GM12878 (cell line): ENCODE measurements at regions not wholly inside any gene's neighbourhood (a gene's known extent, or its start where the extent isn't known, plus 50 kb on each side); places are given as distances from the start of the nearest gene placed in this dataset.

Source experiments
- ATAC-seq: fragments of 200-7000 bp; cut with Tn5 transposase; 3 replicates; pipeline ENCODE4 v1.9.1; 2020; ENCODE audit warnings: mild to moderate bottlenecking, moderate library complexity
- BruUV-seq: library from RNA; stranded (reverse); fragments of 400-500 nt; replicated peaks from 2 replicates; lab custom pipeline; 2021; lab: Mats Ljungman, UMichigan
- CTCF ChIA-PET: fragments of 300-600 bp; sonication (Branson Sonifier 250); formaldehyde crosslinking; extraction: SDS; loops from one replicate; lab custom pipeline; 2021; ENCODE audit warnings: inconsistent platforms; lab: Yijun Ruan, JAX
- POLR2A ChIA-PET: fragments of 350-600 bp; formaldehyde crosslinking; extraction: SDS; loops from one replicate; lab custom pipeline; 2021; ENCODE audit warnings: inconsistent platforms; lab: Charles Lee
- RAD21 ChIA-PET: fragments of 300-600 bp; sonication (Branson Sonifier 250); formaldehyde crosslinking; loops from one replicate; lab custom pipeline; 2023; ENCODE audit warnings: antibody characterized with exemption; ENCODE audit not compliant: unreplicated experiment; lab: Charles Lee
- SMC1A ChIA-PET: fragments of 300-600 bp; sonication (Branson Sonifier 250); formaldehyde crosslinking; loops from one replicate; lab custom pipeline; 2023; ENCODE audit not compliant: unreplicated experiment, uncharacterized antibody; lab: Charles Lee
- DNase-seq: peaks from one replicate; pipeline ENCODE4 v3.0.0-alpha.2; 2011; ENCODE audit warnings: low read depth, low spot score
- FAIRE-seq: peaks from 3 replicates; lab custom pipeline; 2011; peaks lifted over from hg19 to GRCh38; lab: Jason Lieb, UNC
- H2AFZ ChIP-seq: 2 replicates; pipeline ENCODE4 v1.6.0; 2011; ENCODE audit warnings: low read depth, low read length, control low read depth; ENCODE audit not compliant: control insufficient read depth
- H3K27ac ChIP-seq: 2 replicates; pipeline ENCODE4 v1.5.1; 2011; ENCODE audit warnings: control low read depth; ENCODE audit not compliant: control insufficient read depth, insufficient read depth
- H3K27me3 ChIP-seq, 2 experiments: replicated peaks in 1 of 2; 2 replicates each; pipeline versions ENCODE4 v1.6.0 to v1.6.1; 2011; ENCODE audit warnings: low read length in 1 of 2; ENCODE audit not compliant: control insufficient read depth in 2 of 2, insufficient read depth in 2 of 2
- H3K36me3 ChIP-seq, 2 experiments: 2 replicates each; pipeline ENCODE4 v1.5.1; 2011; ENCODE audit warnings: low read length in 1 of 2; ENCODE audit not compliant: control insufficient read depth in 2 of 2, insufficient read depth in 2 of 2
- H3K4me1 ChIP-seq: 2 replicates; pipeline ENCODE4 v1.6.1; 2011; ENCODE audit warnings: mild to moderate bottlenecking, low read length, moderate library complexity, mixed read lengths; ENCODE audit not compliant: control insufficient read depth, insufficient read depth
- H3K4me2 ChIP-seq: 2 replicates; pipeline ENCODE4 v1.6.0; 2011; ENCODE audit warnings: control low read depth; ENCODE audit not compliant: control insufficient read depth, insufficient read depth
- H3K4me3 ChIP-seq: fragments of 200-600 bp; sonication (generic); 2 replicates; pipeline ENCODE4 v1.5.1; 2016
- H3K79me2 ChIP-seq: 2 replicates; pipeline ENCODE4 v1.6.0; 2011; ENCODE audit warnings: low read length; ENCODE audit not compliant: control insufficient read depth, insufficient read depth
- H3K9ac ChIP-seq: 2 replicates; pipeline ENCODE4 v1.8.0; 2011; ENCODE audit warnings: low read length, control low read depth, mixed read lengths; ENCODE audit not compliant: control insufficient read depth, insufficient read depth
- H3K9me3 ChIP-seq: replicated peaks from 3 replicates; pipeline ENCODE4 v1.5.1; 2011; ENCODE audit warnings: mild to moderate bottlenecking, low read length; ENCODE audit not compliant: control insufficient read depth, insufficient read depth
- H4K20me1 ChIP-seq: 2 replicates; pipeline ENCODE4 v1.6.0; 2011; ENCODE audit not compliant: control insufficient read depth, insufficient read depth
- EGR1 ChIP-seq, 2 experiments: IDR thresholded peaks; 1 replicate in 1 of 2; 2 replicates in 1 of 2; pipeline ENCODE4 v1.6.1; 2011 to 2012; ENCODE audit warnings: low read depth in 2 of 2, low read length in 2 of 2, borderline replicate concordance in 1 of 2, mild to moderate bottlenecking in 1 of 2, moderate library complexity in 1 of 2
- EZH2 ChIP-seq: IDR thresholded peaks from 2 replicates; pipeline ENCODE4 v1.6.1; 2012; ENCODE audit warnings: low read depth, mild to moderate bottlenecking, control low read depth, inconsistent platforms, low read length, borderline replicate concordance; ENCODE audit not compliant: control insufficient read depth
- GATAD2B ChIP-seq: fragments of 450-650 bp; conservative IDR thresholded peaks from 2 replicates; pipeline ENCODE4 v1.6.1; 2017; ENCODE audit warnings: low read depth, mild to moderate bottlenecking, moderate library complexity
- IRF4 ChIP-seq: IDR thresholded peaks from 2 replicates; pipeline ENCODE4 v1.6.1; 2011; ENCODE audit warnings: low read depth, low read length
- KLF5 ChIP-seq: fragments of 450-650 bp; IDR thresholded peaks from 2 replicates; pipeline ENCODE4 v1.6.1; 2014; ENCODE audit warnings: mild to moderate bottlenecking; ENCODE audit not compliant: partially characterized antibody
- MTA2 ChIP-seq: fragments of 450-650 bp; IDR thresholded peaks from 2 replicates; pipeline ENCODE4 v1.6.1; 2016; ENCODE audit warnings: low read depth, mild to moderate bottlenecking, moderate library complexity
- RB1 ChIP-seq: fragments of 450-650 bp; formaldehyde crosslinking; IDR thresholded peaks from 2 replicates; pipeline ENCODE4 v1.6.1; 2017; ENCODE audit warnings: mild to moderate bottlenecking, borderline replicate concordance
- RCOR1 ChIP-seq: conservative IDR thresholded peaks from 2 replicates; pipeline ENCODE4 v1.6.1; 2012; ENCODE audit warnings: low read depth, low read length, improper control_type of control experiment
- SMAD5 ChIP-seq: IDR thresholded peaks from 2 replicates; pipeline ENCODE4 v1.6.1; 2016; ENCODE audit warnings: antibody characterized with exemption, low read depth
- SPI1 ChIP-seq: IDR thresholded peaks from 2 replicates; pipeline ENCODE4 v1.6.1; 2011; ENCODE audit warnings: low read depth, mild to moderate bottlenecking, low read length, moderate library complexity, borderline replicate concordance; ENCODE audit not compliant: insufficient read depth
- SUZ12 ChIP-seq: fragments of 200-600 bp; sonication (generic); IDR thresholded peaks from one replicate; pipeline ENCODE4 v1.6.1; 2018; ENCODE audit warnings: antibody characterized with exemption, mild to moderate bottlenecking; ENCODE audit not compliant: unreplicated experiment
- WGBS: methylation state at CpG from one replicate; pipeline ENCODE4 v1.1.6; 2016; ENCODE audit warnings: low lambda C conversion rate; ENCODE audit not compliant: insufficient replicate concordance, insufficient coverage; ENCODE audit errors: missing lambda C conversion rate; 5-methylcytosine and 5-hydroxymethylcytosine counted together
- in situ Hi-C: fragments of 300-500 bp; cut with MboI; formaldehyde crosslinking; loops from 9 replicates; pipeline ENCODE4 v1.14.3; 2018; ENCODE audit warnings: mixed read lengths
- intact Hi-C: fragments of 100-400 bp; cut with micrococcal nuclease; formaldehyde crosslinking; loops from one replicate; pipeline ENCODE4 v1.14.2; 2022; ENCODE audit not compliant: unreplicated experiment
- TF ChIP-seq, protein P1 (sequence below), 3 experiments: IDR thresholded peaks in 2 of 3; conservative IDR thresholded peaks in 1 of 3; 2 replicates each; pipeline ENCODE4 v1.5.1; 2011; ENCODE audit warnings: low read depth in 3 of 3, low read length in 3 of 3, mild to moderate bottlenecking in 3 of 3, control low read depth in 2 of 3, moderate library complexity in 2 of 3, inconsistent platforms in 1 of 3, mixed read lengths in 1 of 3; ENCODE audit not compliant: control insufficient read depth in 2 of 3, insufficient read depth in 1 of 3; ENCODE audit errors: extremely low read depth in 1 of 3
- TF ChIP-seq, protein P2 (sequence below): fragments of 150-350 bp; IDR thresholded peaks from 2 replicates; pipeline ENCODE4 v1.6.1; 2016; ENCODE audit warnings: low read depth, low read length
- TF ChIP-seq, protein P3 (sequence below): IDR thresholded peaks from 2 replicates; pipeline ENCODE4 v1.6.1; 2011; ENCODE audit warnings: borderline replicate concordance, low read depth, mild to moderate bottlenecking, moderate library complexity, mixed read lengths, low read length; ENCODE audit not compliant: insufficient read depth; ENCODE audit errors: extremely low read length

DNA sequence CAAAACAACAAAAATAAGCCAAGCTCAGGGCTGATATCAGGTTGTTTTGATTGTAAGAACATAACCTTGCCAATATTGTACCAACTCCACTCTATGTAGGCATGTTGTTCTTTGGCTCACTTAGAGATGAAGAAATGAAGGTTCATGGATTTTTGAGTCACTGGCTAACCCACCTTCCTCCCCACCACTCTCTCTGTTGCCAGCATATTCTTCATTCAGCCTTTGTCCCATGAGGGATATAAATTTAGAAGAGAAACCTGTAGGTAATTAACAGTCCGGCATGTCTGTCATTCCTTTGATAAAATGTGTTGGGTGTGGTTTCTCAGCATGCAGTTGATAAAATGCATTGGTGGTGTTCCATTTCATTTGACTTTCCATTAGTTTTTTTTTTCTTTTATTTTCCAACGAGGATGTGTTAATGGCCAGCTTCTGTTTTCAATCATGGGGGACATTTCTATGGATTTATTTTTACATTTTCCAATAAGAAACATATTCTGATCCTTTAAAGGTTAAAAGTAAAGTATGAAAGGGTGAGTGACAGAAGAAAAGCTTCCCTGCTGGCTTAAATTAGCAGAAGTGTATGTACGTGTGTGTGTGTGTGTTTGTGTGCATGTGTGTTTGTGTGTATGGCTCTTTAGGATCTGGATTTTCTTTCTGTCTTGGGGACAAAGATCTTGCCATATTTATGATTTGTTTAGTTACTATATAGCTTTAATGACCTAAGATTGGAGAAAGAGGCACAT lies 166.2 kb upstream of the KCNJ16 start:
- H3K4me3 ChIP-seq = no peak overlapping the region
- FAIRE-seq (no peak), DNase-seq (no peak), ATAC-seq (no peak)
- CTCF ChIA-PET = no interaction called here
- no TSS peak for BruUV-seq
- no peak overlapping the region for H3K4me2 ChIP-seq
- H3K36me3 ChIP-seq = no peaks in the 10 kb centered on the region
- H3K79me2 ChIP-seq = no peaks in the 10 kb centered on the region
- H3K4me1 ChIP-seq = no peaks in the 10 kb centered on the region
- H4K20me1 ChIP-seq = no peaks in the 10 kb centered on the region
- POLR2A ChIA-PET = no interaction called here
- no peak overlapping the region for H3K9ac ChIP-seq
- in situ Hi-C loops = no loop called here
- RAD21 ChIA-PET = no interaction called here
- H2AFZ ChIP-seq = no peak overlapping the region
- WGBS = 4% methylated on average over 3 of the region's 3 CpGs
- no peak overlapping the region for H3K27ac ChIP-seq
- H3K9me3 ChIP-seq = no peaks in the 10 kb centered on the region
- no peaks in the 10 kb centered on the region for H3K27me3 ChIP-seq
- intact Hi-C loops = no loop called here
- SMC1A ChIA-PET = no interaction called here
- TF ChIP-seq, protein P1, sequence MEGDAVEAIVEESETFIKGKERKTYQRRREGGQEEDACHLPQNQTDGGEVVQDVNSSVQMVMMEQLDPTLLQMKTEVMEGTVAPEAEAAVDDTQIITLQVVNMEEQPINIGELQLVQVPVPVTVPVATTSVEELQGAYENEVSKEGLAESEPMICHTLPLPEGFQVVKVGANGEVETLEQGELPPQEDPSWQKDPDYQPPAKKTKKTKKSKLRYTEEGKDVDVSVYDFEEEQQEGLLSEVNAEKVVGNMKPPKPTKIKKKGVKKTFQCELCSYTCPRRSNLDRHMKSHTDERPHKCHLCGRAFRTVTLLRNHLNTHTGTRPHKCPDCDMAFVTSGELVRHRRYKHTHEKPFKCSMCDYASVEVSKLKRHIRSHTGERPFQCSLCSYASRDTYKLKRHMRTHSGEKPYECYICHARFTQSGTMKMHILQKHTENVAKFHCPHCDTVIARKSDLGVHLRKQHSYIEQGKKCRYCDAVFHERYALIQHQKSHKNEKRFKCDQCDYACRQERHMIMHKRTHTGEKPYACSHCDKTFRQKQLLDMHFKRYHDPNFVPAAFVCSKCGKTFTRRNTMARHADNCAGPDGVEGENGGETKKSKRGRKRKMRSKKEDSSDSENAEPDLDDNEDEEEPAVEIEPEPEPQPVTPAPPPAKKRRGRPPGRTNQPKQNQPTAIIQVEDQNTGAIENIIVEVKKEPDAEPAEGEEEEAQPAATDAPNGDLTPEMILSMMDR (IDR thresholded peaks at IDR 0.05 in 2 of 3, conservative IDR thresholded peaks at IDR 0.05 in 1 of 3; ENCODE audit: control insufficient read depth in 2 of 3, extremely low read depth in 1 of 3, insufficient read depth in 1 of 3, low read depth in 3 of 3, low read length in 3 of 3) = no peak
- no peak for TF ChIP-seq SUZ12
- TF ChIP-seq IRF4 = no peak
- TF ChIP-seq, protein P2, sequence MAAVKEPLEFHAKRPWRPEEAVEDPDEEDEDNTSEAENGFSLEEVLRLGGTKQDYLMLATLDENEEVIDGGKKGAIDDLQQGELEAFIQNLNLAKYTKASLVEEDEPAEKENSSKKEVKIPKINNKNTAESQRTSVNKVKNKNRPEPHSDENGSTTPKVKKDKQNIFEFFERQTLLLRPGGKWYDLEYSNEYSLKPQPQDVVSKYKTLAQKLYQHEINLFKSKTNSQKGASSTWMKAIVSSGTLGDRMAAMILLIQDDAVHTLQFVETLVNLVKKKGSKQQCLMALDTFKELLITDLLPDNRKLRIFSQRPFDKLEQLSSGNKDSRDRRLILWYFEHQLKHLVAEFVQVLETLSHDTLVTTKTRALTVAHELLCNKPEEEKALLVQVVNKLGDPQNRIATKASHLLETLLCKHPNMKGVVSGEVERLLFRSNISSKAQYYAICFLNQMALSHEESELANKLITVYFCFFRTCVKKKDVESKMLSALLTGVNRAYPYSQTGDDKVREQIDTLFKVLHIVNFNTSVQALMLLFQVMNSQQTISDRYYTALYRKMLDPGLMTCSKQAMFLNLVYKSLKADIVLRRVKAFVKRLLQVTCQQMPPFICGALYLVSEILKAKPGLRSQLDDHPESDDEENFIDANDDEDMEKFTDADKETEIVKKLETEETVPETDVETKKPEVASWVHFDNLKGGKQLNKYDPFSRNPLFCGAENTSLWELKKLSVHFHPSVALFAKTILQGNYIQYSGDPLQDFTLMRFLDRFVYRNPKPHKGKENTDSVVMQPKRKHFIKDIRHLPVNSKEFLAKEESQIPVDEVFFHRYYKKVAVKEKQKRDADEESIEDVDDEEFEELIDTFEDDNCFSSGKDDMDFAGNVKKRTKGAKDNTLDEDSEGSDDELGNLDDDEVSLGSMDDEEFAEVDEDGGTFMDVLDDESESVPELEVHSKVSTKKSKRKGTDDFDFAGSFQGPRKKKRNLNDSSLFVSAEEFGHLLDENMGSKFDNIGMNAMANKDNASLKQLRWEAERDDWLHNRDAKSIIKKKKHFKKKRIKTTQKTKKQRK = no peak
- TF ChIP-seq EGR1 (IDR thresholded peaks at IDR 0.05; ENCODE audit: borderline replicate concordance in 1 of 2, low read depth in 2 of 2, low read length in 2 of 2) = no peak
- no peak for TF ChIP-seq SPI1
- TF ChIP-seq GATAD2B = no peak
- TF ChIP-seq MTA2 = no peak
- no peak for TF ChIP-seq SMAD5
- TF ChIP-seq, protein P3, sequence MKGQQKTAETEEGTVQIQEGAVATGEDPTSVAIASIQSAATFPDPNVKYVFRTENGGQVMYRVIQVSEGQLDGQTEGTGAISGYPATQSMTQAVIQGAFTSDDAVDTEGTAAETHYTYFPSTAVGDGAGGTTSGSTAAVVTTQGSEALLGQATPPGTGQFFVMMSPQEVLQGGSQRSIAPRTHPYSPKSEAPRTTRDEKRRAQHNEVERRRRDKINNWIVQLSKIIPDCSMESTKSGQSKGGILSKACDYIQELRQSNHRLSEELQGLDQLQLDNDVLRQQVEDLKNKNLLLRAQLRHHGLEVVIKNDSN = no peak
- no peak for TF ChIP-seq KLF5
- no peak for TF ChIP-seq RB1
- TF ChIP-seq EZH2 = no peak
- TF ChIP-seq RCOR1 = no peak
